SK-N-SH treated with all-trans-retinoic acid at 6 μM for 48 hours (cell line): ENCODE measurements at regions not wholly inside any gene's neighbourhood (a gene's known extent, or its start where the extent isn't known, plus 50 kb on each side); places are given as distances from the start of the nearest gene placed in this dataset.

Experiments used
- ARNTL ChIP-seq: fragments of 450-650 bp; formaldehyde crosslinking; IDR thresholded peaks from 2 replicates; pipeline ENCODE4 v1.5.0; 2020; ENCODE audit warnings: low read depth, mild to moderate bottlenecking, moderate library complexity, borderline replicate concordance
- BACH2 ChIP-seq: fragments of 250-450 bp; sonication (Bioruptor Pico); IDR thresholded peaks from 2 replicates; pipeline ENCODE4 v1.9.0; 2021; ENCODE audit warnings: mild to moderate bottlenecking, borderline replicate concordance
- GLIS3 ChIP-seq: fragments of 250-450 bp; sonication (Bioruptor Pico); IDR thresholded peaks from 2 replicates; pipeline ENCODE4 v1.5.0; 2020; ENCODE audit warnings: mild to moderate bottlenecking, moderate library complexity
- PPARA ChIP-seq: fragments of 250-450 bp; sonication (Bioruptor Pico); IDR thresholded peaks from 2 replicates; pipeline ENCODE4 v1.5.0; 2020; ENCODE audit warnings: mild to moderate bottlenecking, borderline replicate concordance
- RARB ChIP-seq: fragments of 250-450 bp; sonication (Bioruptor Pico); IDR thresholded peaks from 2 replicates; pipeline ENCODE4 v1.8.0; 2021; ENCODE audit warnings: mild to moderate bottlenecking, moderate library complexity
- SNAI2 ChIP-seq: fragments of 250-450 bp; sonication (Bioruptor Pico); IDR thresholded peaks from 2 replicates; pipeline ENCODE4 v1.5.0; 2020; ENCODE audit warnings: mild to moderate bottlenecking, moderate library complexity
- TCF4 ChIP-seq: fragments of 250-450 bp; sonication (Bioruptor Pico); IDR thresholded peaks from 2 replicates; pipeline ENCODE4 v1.8.0; 2021; ENCODE audit warnings: mild to moderate bottlenecking, moderate library complexity, borderline replicate concordance
- TOX ChIP-seq: fragments of 250-450 bp; sonication (Bioruptor Pico); IDR thresholded peaks from 2 replicates; pipeline ENCODE4 v1.8.0; 2021; ENCODE audit warnings: mild to moderate bottlenecking, moderate library complexity, borderline replicate concordance
- TF ChIP-seq, protein P1 (sequence below): fragments of 250-450 bp; sonication (Bioruptor Pico); IDR thresholded peaks from 2 replicates; pipeline ENCODE4 v1.8.0; 2020; ENCODE audit warnings: mild to moderate bottlenecking, moderate library complexity, borderline replicate concordance
- TF ChIP-seq, protein P2 (sequence below): fragments of 250-450 bp; sonication (Bioruptor Pico); IDR thresholded peaks from 2 replicates; pipeline ENCODE4 v1.5.1; 2021; ENCODE audit warnings: mild to moderate bottlenecking, moderate library complexity

DNA sequence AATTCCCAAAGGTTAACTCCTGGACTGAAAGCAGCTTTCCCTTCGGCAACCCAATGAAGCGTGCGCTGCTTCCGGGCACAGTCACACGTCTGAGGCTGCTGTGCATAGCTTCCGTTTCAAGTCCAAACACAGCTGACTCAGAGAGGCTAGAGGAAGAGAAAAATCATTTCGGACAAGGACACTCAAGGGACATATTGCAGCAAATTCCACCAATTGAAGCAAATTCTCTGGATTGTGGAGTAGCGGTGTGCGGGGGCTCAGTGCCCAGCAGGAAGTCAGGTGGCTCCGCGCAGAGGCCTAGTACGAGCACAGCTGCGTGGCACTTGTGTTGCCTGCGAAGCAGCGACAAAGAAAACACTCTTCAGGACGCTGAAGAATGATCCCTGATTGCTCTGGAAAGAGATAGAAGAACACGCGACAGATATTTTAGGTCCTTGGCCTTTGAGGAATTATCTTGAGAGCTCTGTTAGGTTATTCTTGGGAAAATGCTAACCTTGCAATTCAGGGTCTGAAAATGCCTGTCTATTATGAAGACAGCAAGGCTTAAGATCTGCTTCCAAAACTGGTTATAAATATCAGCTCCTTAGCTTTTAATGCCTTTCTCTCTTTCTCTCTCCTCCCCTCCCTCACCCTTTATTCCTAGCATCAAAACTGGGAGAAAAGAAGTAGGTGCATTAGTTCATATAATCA lies 352.6 kb upstream of the DLGAP1 start:
- TF ChIP-seq TOX (CRISPR knock-in tag) (no peak), RARB (CRISPR knock-in tag) (no peak), ARNTL (CRISPR knock-in tag) (no peak), BACH2 (CRISPR knock-in tag) (no peak), GLIS3 (no peak), SNAI2 (no peak), PPARA (CRISPR knock-in tag) (no peak), TCF4 (CRISPR knock-in tag) (no peak)
- TF ChIP-seq, protein P1, sequence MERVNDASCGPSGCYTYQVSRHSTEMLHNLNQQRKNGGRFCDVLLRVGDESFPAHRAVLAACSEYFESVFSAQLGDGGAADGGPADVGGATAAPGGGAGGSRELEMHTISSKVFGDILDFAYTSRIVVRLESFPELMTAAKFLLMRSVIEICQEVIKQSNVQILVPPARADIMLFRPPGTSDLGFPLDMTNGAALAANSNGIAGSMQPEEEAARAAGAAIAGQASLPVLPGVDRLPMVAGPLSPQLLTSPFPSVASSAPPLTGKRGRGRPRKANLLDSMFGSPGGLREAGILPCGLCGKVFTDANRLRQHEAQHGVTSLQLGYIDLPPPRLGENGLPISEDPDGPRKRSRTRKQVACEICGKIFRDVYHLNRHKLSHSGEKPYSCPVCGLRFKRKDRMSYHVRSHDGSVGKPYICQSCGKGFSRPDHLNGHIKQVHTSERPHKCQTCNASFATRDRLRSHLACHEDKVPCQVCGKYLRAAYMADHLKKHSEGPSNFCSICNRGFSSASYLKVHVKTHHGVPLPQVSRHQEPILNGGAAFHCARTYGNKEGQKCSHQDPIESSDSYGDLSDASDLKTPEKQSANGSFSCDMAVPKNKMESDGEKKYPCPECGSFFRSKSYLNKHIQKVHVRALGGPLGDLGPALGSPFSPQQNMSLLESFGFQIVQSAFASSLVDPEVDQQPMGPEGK (CRISPR knock-in tag), result no peak
- TF ChIP-seq, protein P2, sequence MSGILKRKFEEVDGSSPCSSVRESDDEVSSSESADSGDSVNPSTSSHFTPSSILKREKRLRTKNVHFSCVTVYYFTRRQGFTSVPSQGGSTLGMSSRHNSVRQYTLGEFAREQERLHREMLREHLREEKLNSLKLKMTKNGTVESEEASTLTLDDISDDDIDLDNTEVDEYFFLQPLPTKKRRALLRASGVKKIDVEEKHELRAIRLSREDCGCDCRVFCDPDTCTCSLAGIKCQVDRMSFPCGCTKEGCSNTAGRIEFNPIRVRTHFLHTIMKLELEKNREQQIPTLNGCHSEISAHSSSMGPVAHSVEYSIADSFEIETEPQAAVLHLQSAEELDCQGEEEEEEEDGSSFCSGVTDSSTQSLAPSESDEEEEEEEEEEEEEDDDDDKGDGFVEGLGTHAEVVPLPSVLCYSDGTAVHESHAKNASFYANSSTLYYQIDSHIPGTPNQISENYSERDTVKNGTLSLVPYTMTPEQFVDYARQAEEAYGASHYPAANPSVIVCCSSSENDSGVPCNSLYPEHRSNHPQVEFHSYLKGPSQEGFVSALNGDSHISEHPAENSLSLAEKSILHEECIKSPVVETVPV (CRISPR knock-in tag), result no peak
